AG04450 (cell line): ENCODE measurements at regions not wholly inside any gene's neighbourhood (a gene's known extent, or its start where the extent isn't known, plus 50 kb on each side); places are given as distances from the start of the nearest gene placed in this dataset.

Experiments
- CTCF ChIA-PET: fragments of 300-600, 350-600 bp; formaldehyde crosslinking; extraction: SDS; loops from one replicate; lab custom pipeline; 2022; ENCODE audit warnings: antibody characterized with exemption, inconsistent platforms; lab: Charles Lee
- POLR2A ChIA-PET: fragments of 350-600 bp; formaldehyde crosslinking; extraction: SDS; loops from one replicate; lab custom pipeline; 2021; ENCODE audit warnings: antibody characterized with exemption, inconsistent platforms; lab: Yijun Ruan, JAX
- DNase-seq: peaks from one replicate; pipeline ENCODE4 v3.0.0-alpha.2; 2011; ENCODE audit warnings: low read depth, low spot score
- H3K27ac ChIP-seq: one replicate; pipeline ENCODE4 v1.5.1; 2012; ENCODE audit warnings: low read depth, low read length, control low read depth
- H3K27me3 ChIP-seq: one replicate; pipeline ENCODE4 v1.6.0; 2012; ENCODE audit warnings: low read length; ENCODE audit not compliant: control insufficient read depth, insufficient read depth
- H3K4me3 ChIP-seq: 2 replicates; pipeline ENCODE4 v1.5.1; 2011; ENCODE audit warnings: mild to moderate bottlenecking, low read depth, low read length, control low read depth
- H3K9me3 ChIP-seq: 2 replicates; pipeline ENCODE4 v1.5.1; 2012; ENCODE audit warnings: low read length; ENCODE audit not compliant: control insufficient read depth, insufficient read depth
- TF ChIP-seq, protein P1 (sequence below): IDR thresholded peaks from 2 replicates; pipeline ENCODE4 v1.5.1; 2011; ENCODE audit warnings: low read depth, low read length, control low read depth, inconsistent platforms

DNA sequence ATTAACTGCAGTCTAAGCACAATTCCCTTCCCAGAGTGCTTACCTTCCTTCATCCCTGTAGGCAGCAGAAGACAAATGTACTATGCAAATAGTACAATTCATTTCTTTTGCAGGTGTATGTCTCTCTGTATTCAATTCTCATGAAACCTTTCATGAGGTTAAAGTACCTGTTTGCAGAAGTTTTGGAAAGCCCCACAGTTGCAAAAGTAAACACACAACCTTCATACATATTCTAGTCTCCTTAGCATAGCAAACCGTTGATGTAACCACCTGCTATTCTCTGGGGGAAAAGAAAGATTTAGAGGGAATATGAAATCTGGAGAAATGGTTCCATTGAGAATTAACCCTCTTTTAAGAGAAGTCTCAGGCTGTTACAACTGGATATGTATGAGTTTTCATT lies 200.3 kb upstream of the SUCLG2 start:
- H3K27ac ChIP-seq: no peak overlapping the region
- no peaks in the 10 kb centered on the region for H3K27me3 ChIP-seq
- ChIA-PET CTCF (interaction anchor here (1.5 kb wide), 1 partner anchor 13 kb away, joined by 3 read pairs; no protein-coding TSS in a partner anchor), POLR2A (no interaction called here)
- no peak overlapping the region for H3K4me3 ChIP-seq
- no peaks in the 10 kb centered on the region for H3K9me3 ChIP-seq
- TF ChIP-seq, protein P1, sequence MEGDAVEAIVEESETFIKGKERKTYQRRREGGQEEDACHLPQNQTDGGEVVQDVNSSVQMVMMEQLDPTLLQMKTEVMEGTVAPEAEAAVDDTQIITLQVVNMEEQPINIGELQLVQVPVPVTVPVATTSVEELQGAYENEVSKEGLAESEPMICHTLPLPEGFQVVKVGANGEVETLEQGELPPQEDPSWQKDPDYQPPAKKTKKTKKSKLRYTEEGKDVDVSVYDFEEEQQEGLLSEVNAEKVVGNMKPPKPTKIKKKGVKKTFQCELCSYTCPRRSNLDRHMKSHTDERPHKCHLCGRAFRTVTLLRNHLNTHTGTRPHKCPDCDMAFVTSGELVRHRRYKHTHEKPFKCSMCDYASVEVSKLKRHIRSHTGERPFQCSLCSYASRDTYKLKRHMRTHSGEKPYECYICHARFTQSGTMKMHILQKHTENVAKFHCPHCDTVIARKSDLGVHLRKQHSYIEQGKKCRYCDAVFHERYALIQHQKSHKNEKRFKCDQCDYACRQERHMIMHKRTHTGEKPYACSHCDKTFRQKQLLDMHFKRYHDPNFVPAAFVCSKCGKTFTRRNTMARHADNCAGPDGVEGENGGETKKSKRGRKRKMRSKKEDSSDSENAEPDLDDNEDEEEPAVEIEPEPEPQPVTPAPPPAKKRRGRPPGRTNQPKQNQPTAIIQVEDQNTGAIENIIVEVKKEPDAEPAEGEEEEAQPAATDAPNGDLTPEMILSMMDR: no peak
- DNase-seq: no peak

DNA sequence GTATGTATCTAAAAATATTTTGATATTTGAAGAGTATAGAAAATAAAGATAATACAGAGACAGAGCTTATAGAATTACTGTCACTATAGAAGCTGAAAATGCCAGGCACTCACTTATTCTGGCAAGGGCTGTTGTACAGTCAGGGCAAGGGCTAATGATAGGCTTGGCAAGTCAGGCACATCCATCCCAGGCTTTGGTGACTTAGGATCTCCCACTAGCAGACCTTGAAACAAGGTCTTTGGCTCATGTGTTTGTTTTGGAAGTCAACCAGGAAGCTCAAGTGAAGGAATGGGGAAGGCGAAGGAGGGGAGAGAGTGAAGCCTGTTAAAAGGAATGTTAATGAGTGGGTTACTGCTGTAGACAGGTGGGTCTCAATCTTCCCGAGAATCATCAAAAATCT lies 199.1 kb upstream of the SUCLG2 start:
- CTCF ChIA-PET: no interaction called here
- POLR2A ChIA-PET: no interaction called here
- no peak overlapping the region for H3K27ac ChIP-seq
- H3K27me3 ChIP-seq: no peaks in the 10 kb centered on the region
- no peak overlapping the region for H3K4me3 ChIP-seq
- DNase-seq: no peak
- H3K9me3 ChIP-seq: no peaks in the 10 kb centered on the region
- TF ChIP-seq, protein P1: no peak

DNA sequence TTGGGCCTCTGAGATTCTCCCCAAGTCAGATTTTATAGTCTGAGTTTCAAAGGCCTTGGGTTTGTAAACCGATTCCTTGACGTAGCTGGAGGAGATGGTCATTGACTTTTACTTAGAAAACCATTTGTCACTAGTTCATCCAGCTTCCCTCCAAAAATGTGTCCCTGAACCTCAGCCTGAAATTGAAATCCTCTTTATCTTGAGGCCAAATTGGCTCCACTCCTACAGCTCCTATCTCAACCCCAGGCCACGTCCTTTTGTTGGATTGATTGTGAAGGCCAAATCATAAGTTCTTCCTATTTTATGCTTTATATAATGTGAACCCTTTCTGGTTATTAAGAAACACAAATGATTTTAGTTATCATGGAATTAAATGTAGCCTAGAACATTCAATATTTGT lies 193.9 kb upstream of the SUCLG2 start:
- ChIA-PET POLR2A (no interaction called here), CTCF (no interaction called here)
- H3K27me3 ChIP-seq: no peaks in the 10 kb centered on the region
- TF ChIP-seq, protein P1: no peak
- H3K4me3 ChIP-seq: no peak overlapping the region
- H3K27ac ChIP-seq: no peak overlapping the region
- H3K9me3 ChIP-seq: no peaks in the 10 kb centered on the region
- DNase-seq: no peak

DNA sequence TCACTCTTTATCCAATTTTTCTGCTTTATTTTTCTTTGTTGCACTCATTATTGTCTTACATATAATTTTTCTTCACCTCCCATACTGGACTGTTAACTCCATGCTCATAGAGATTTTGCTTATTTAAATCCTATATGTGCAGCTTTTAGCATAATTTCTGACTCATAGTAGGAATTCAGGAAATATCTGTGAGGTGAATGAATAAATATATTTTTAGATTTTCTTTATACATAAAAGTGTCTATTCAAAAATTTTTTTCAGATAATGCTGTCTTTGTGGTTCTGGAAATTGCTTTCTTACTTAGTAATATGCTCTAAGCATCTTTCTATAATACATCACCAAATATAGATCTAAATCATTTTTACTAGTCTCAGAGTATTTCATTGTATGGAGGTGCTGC lies 191.8 kb upstream of the SUCLG2 start:
- no peaks in the 10 kb centered on the region for H3K9me3 ChIP-seq
- ChIA-PET CTCF (no interaction called here), POLR2A (no interaction called here)
- no peak for DNase-seq
- TF ChIP-seq, protein P1: no peak
- H3K4me3 ChIP-seq: no peak overlapping the region
- H3K27me3 ChIP-seq: no peaks in the 10 kb centered on the region
- H3K27ac ChIP-seq: no peak overlapping the region

DNA sequence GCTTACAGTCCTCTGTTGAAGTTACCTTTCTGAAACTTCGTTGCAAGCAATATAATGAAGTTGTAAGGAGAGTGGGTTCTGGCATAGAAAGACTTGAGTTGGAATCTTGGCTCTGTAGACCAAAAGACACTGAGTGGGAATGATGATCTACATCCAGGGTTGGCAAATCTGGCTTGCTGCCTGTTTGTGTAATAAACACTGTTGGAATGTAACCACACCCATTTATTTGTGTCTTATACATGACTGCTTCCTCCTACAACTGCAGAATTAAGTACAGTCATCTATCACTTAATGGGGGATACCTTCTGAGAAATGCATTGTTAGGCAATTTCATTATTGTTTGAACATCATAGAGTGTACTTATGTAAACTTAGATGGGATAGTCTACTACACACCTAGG lies 178.4 kb upstream of the SUCLG2 start:
- no peak for DNase-seq
- POLR2A ChIA-PET: no interaction called here
- CTCF ChIA-PET: no interaction called here
- TF ChIP-seq, protein P1: no peak
- H3K9me3 ChIP-seq: no peaks in the 10 kb centered on the region
- H3K27me3 ChIP-seq: no peaks in the 10 kb centered on the region
- H3K4me3 ChIP-seq: no peak overlapping the region
- H3K27ac ChIP-seq: no peak overlapping the region
